Panc1 (cell line): ENCODE measurements at regions not wholly inside any gene's neighbourhood (a gene's known extent, or its start where the extent isn't known, plus 50 kb on each side); places are given as distances from the start of the nearest gene placed in this dataset.

ENCODE experiments used
- ATAC-seq: fragments of 200-7000 bp; cut with Tn5 transposase; 2 replicates; pipeline ENCODE4 v1.9.1; 2020; ENCODE audit warnings: mild to moderate bottlenecking, moderate library complexity
- BruUV-seq: library from RNA; stranded (reverse); fragments of 400-500 nt; replicated peaks from 2 replicates; lab custom pipeline; 2021; lab: Mats Ljungman, UMichigan
- CTCF ChIA-PET: fragments of 300-600 bp; sonication (Branson Sonifier 250); formaldehyde crosslinking; loops from one replicate; lab custom pipeline; 2022; ENCODE audit warnings: antibody characterized with exemption; lab: Charles Lee
- POLR2A ChIA-PET: fragments of 300-600 bp; sonication (Branson Sonifier 250); formaldehyde crosslinking; loops from one replicate; lab custom pipeline; 2022; ENCODE audit warnings: antibody characterized with exemption; lab: Charles Lee
- DNase-seq: peaks from one replicate; pipeline ENCODE4 v3.0.0-alpha.2; 2010; ENCODE audit warnings: low read depth, low spot score
- H3K27ac ChIP-seq: 2 replicates; pipeline ENCODE4 v1.5.1; 2011; ENCODE audit warnings: mild to moderate bottlenecking, low read length, inconsistent platforms
- H3K27me3 ChIP-seq: fragments of 200-500 bp; sonication (Bioruptor generic); 2 replicates; pipeline ENCODE4 v1.6.0; 2014; ENCODE audit warnings: low read length, inconsistent platforms; ENCODE audit not compliant: control insufficient read depth, insufficient read depth
- H3K36me3 ChIP-seq: fragments of 200-500 bp; sonication (Bioruptor generic); 2 replicates; pipeline ENCODE4 v1.5.1; 2014; ENCODE audit warnings: inconsistent platforms, mild to moderate bottlenecking, low read length, moderate library complexity; ENCODE audit not compliant: control insufficient read depth, insufficient read depth
- H3K4me1 ChIP-seq: 2 replicates; pipeline ENCODE4 v1.5.1; 2011; ENCODE audit warnings: inconsistent platforms, mild to moderate bottlenecking, low read length, moderate library complexity; ENCODE audit not compliant: control insufficient read depth, insufficient read depth
- H3K4me3 ChIP-seq, 2 experiments: 2 replicates each; pipeline ENCODE4 v1.5.1; 2011 to 2012; ENCODE audit warnings: low read depth in 2 of 2, low read length in 2 of 2, mild to moderate bottlenecking in 2 of 2, inconsistent platforms in 1 of 2, moderate library complexity in 1 of 2
- H3K9me3 ChIP-seq: fragments of 200-500 bp; sonication (Bioruptor generic); 2 replicates; pipeline ENCODE4 v1.5.1; 2014; ENCODE audit warnings: low read depth, mild to moderate bottlenecking, inconsistent platforms, low read length, moderate library complexity; ENCODE audit not compliant: control insufficient read depth, insufficient read depth
- CTCF ChIP-seq: fragments of 450-650 bp; IDR thresholded peaks from 2 replicates; pipeline ENCODE4 v1.5.1; 2017; ENCODE audit warnings: mild to moderate bottlenecking
- POLR2AphosphoS5 ChIP-seq: IDR thresholded peaks from 2 replicates; pipeline ENCODE4 v1.6.1; 2012; ENCODE audit warnings: mild to moderate bottlenecking, low read depth, low read length, moderate library complexity
- REST ChIP-seq, 2 experiments: IDR thresholded peaks; 2 replicates each; pipeline ENCODE4 v1.6.1; 2011 to 2012; ENCODE audit warnings: low read depth in 2 of 2, control low read depth in 1 of 2, low read length in 1 of 2, mild to moderate bottlenecking in 1 of 2, moderate library complexity in 1 of 2; ENCODE audit not compliant: insufficient read depth in 1 of 2
- SIN3A ChIP-seq: IDR thresholded peaks from 2 replicates; pipeline ENCODE4 v1.6.1; 2012; ENCODE audit warnings: low read depth, mild to moderate bottlenecking, low read length, moderate library complexity, borderline replicate concordance; ENCODE audit not compliant: insufficient read depth
- TCF7L2 ChIP-seq: IDR thresholded peaks from 2 replicates; pipeline ENCODE4 v1.6.1; 2011; ENCODE audit warnings: mild to moderate bottlenecking, low read depth, low read length, inconsistent platforms
- in situ Hi-C: cut with HindIII; loops from 2 replicates; pipeline ENCODE4 v1.10.0; 2016; ENCODE audit warnings: low sequenced_read_pairs, low pct_unique_long_range_greater_than_20kb
- intact Hi-C: fragments of 100-400 bp; cut with micrococcal nuclease; formaldehyde crosslinking; loops from one replicate; pipeline ENCODE4 v1.10.0; 2022; ENCODE audit not compliant: unreplicated experiment

GRCh38 chr3:144394032-144394431 lies 422.4 kb downstream of the DIPK2A start:
- DNase-seq, result no peak
- intact Hi-C loops (no loop called here), in situ Hi-C loops (no loop called here)
- Histone ChIP-seq H3K36me3 (no peaks in the 10 kb centered on the region), H3K4me1 (no peaks in the 10 kb centered on the region), H3K4me3 (no peak overlapping the region), H3K9me3 (no peaks in the 10 kb centered on the region), H3K27me3 (no peaks in the 10 kb centered on the region), H3K27ac (no peak overlapping the region)
- CTCF ChIA-PET, result no interaction called here
- TF ChIP-seq REST (IDR thresholded peaks at IDR 0.05; ENCODE audit: insufficient read depth in 1 of 2, low read depth in 2 of 2, low read length in 1 of 2) (no peak), TCF7L2 (no peak), CTCF (no peak), POLR2AphosphoS5 (no peak)
- BruUV-seq, result no TSS peak
- POLR2A ChIA-PET, result no interaction called here
- no peak for ATAC-seq

DNA sequence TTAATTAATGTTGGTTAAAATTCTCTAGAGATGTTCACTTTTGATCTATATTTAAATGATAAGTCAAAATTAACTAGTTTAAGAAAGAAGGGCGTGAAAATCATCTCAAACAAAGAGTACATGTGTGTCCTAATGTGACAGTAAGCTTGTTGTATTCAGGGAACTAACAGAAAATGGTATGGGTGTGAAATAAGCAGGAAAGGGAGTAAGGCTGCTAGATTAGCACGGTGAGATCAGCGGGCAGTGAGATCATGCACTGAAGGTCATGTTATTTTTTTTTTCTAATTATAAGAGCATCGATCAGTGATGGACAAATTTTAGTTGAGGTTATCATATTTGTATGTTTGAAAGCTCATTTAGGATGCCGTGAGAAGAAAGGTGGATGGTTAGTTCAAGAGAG lies 430.8 kb downstream of the DIPK2A start:
- TF ChIP-seq REST (IDR thresholded peaks at IDR 0.05; ENCODE audit: insufficient read depth in 1 of 2, low read depth in 2 of 2, low read length in 1 of 2), result no peak
- no peak for TF ChIP-seq POLR2AphosphoS5
- no peak for TF ChIP-seq TCF7L2
- TF ChIP-seq SIN3A, result no peak
- no peak for TF ChIP-seq CTCF
- intact Hi-C loops (no loop called here), in situ Hi-C loops (no loop called here)
- ATAC-seq (no peak), DNase-seq (no peak)
- ChIA-PET CTCF (no interaction called here), POLR2A (no interaction called here)
- H3K36me3 ChIP-seq, result no peaks in the 10 kb centered on the region
- no peaks in the 10 kb centered on the region for H3K9me3 ChIP-seq
- no peak overlapping the region for H3K27ac ChIP-seq
- BruUV-seq, result no TSS peak
- no peak overlapping the region for H3K4me3 ChIP-seq
- no peaks in the 10 kb centered on the region for H3K4me1 ChIP-seq
- no peaks in the 10 kb centered on the region for H3K27me3 ChIP-seq
